Fibroblast of mammary gland (primary cell): ENCODE measurements at regions not wholly inside any gene's neighbourhood (a gene's known extent, or its start where the extent isn't known, plus 50 kb on each side); places are given as distances from the start of the nearest gene placed in this dataset.

ENCODE experiments used
- DNase-seq: peaks from one replicate; pipeline ENCODE4 v3.0.0-alpha.2; 2010; ENCODE audit warnings: low read depth
- H3K4me3 ChIP-seq: 2 replicates; pipeline ENCODE4 v1.5.1; 2011; ENCODE audit warnings: low read depth, mild to moderate bottlenecking, low read length, moderate library complexity; ENCODE audit not compliant: control insufficient read depth
- CTCF ChIP-seq: conservative IDR thresholded peaks from 2 replicates; pipeline ENCODE4 v1.5.1; 2011; ENCODE audit warnings: low read depth, low read length, inconsistent platforms; ENCODE audit not compliant: control insufficient read depth, insufficient read depth

GRCh38 chr5:27571681-27572080 lies 533.3 kb upstream of the CDH9 start:
- no peak for TF ChIP-seq CTCF
- peak; percentile 72 for DNase-seq
- no peak overlapping the region for H3K4me3 ChIP-seq

- no peak overlapping the region for H3K4me3 ChIP-seq
- no peak for TF ChIP-seq CTCF
- peak; percentile 14 for DNase-seq
These were observed 530.4 kb upstream of the CDH9 start for GRCh38 chr5:27568811-27569210.

GRCh38 chr5:27561408-27561807 lies 523.0 kb upstream of the CDH9 start:
- no peak for DNase-seq
- H3K4me3 ChIP-seq = no peak overlapping the region
- no peak for TF ChIP-seq CTCF

- TF ChIP-seq CTCF = no peak
- no peak for DNase-seq
- H3K4me3 ChIP-seq = no peak overlapping the region
These were observed 510.1 kb upstream of the CDH9 start for GRCh38 chr5:27548484-27548883.

GRCh38 chr5:27535031-27535557 lies 496.7 kb upstream of the CDH9 start:
- no peak for TF ChIP-seq CTCF

GRCh38 chr5:27532305-27532704 lies 493.9 kb upstream of the CDH9 start:
- no peak overlapping the region for H3K4me3 ChIP-seq
- no peak for DNase-seq
- no peak for TF ChIP-seq CTCF

More at GRCh38 chr5:27535031-27535557, 496.7 kb upstream of the CDH9 start:
- H3K4me3 ChIP-seq = no peak overlapping the region
- no peak for DNase-seq

- TF ChIP-seq CTCF = no peak
- no peak overlapping the region for H3K4me3 ChIP-seq
- DNase-seq = no peak
These were observed 486.1 kb upstream of the CDH9 start for GRCh38 chr5:27524515-27524914.
